OCI-M1 (cell line): ENCODE measurements at regions not wholly inside any gene's neighbourhood (a gene's known extent, or its start where the extent isn't known, plus 50 kb on each side); places are given as distances from the start of the nearest gene placed in this dataset.

Experiments
- DNase-seq: peaks from one replicate; lab custom pipeline; 2025; lab: John Stamatoyannopoulos, UW

DNA sequence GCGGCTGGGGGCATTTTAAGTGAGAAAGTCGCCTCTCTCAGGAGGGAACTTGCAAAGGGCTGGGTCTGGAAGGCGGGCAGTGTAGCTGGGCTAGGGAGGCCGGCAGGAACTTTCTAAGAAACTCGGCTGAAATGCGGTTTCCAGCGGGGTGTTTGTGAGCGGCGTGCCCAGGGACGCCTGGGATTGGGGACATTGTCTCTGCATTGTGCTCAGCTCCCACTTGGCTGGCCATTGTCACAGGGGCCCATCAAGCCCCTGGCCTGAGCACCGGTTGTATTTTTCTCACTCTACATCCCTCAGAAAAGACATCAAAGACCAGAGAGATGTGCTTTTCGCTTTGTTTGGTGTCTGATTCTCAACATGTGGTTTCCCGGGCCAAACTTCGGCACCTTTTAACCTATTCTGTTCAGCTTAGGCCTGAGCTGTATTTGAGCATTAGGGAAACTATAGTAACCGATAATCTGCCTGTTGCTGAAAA lies 291.1 kb upstream of the IRX3 start:
- no peak for DNase-seq

- no peak for DNase-seq
Measured at GRCh38 chr16:54576785-54577184, 290.2 kb upstream of the IRX3 start.

GRCh38 chr16:54568906-54569807 lies 282.6 kb upstream of the IRX3 start:
- DNase-seq: no peak

GRCh38 chr16:54564841-54565240 lies 278.3 kb upstream of the IRX3 start:
- no peak for DNase-seq

DNA sequence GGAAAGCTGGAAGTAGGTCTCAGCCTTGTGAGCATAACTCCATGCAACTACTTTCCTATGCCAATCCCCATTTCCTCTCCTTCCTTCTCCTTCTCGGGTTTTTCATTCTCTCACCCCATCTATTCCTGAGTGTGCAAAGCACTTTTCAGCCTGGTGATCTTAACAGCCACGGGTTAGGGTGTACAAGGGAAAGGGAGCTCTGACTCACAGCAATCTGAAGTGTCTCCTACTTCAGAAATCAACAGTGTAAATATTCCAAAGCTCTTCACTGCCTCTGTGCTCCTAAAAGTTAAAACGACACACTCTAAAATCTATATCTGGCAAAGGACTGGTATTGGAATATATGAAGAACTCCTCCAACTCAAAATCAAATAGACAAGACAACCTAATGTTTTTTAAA lies 268.0 kb upstream of the IRX3 start:
- DNase-seq: no peak

- DNase-seq: no peak
Measured at GRCh38 chr16:54548281-54548680, 261.7 kb upstream of the IRX3 start.

DNA sequence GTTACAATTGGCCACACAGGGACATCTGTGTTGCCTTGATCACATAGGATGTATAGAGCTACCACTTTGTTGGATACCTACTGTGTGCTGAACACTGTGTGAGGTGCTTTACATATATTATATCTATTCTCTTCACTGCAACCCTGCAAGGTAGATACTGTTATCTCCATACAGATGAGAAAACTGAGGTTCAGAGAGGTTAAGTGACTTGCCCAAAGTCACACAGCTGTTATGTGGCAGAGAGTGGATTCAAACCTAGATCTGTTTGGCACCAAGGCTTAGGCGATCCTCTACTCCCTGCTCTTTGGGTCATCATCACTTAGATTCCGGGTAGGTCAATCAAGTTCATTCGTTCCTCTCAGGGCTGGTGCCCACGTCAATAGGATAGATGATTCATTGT lies 260.5 kb upstream of the IRX3 start:
- DNase-seq: no peak

DNA sequence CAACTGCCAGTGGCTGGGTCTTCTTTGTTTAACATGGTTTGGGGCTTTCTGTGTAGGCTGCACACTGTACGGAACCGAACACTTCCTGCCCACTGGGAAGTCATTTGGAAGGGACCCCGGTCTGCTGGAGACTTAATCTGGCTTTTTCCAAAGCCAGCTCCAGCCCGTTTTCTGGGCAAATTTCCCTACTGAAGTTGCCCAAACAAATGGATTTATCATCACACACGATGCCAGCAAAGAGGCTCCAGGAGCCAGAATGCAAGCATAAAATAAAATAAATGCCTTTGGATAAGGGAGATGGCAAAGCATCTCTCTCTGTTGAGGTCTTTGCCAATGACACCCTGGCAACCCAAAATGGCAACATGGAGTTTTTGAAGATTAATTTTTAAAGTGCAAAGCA lies 259.9 kb upstream of the IRX3 start:
- DNase-seq: no peak

DNA sequence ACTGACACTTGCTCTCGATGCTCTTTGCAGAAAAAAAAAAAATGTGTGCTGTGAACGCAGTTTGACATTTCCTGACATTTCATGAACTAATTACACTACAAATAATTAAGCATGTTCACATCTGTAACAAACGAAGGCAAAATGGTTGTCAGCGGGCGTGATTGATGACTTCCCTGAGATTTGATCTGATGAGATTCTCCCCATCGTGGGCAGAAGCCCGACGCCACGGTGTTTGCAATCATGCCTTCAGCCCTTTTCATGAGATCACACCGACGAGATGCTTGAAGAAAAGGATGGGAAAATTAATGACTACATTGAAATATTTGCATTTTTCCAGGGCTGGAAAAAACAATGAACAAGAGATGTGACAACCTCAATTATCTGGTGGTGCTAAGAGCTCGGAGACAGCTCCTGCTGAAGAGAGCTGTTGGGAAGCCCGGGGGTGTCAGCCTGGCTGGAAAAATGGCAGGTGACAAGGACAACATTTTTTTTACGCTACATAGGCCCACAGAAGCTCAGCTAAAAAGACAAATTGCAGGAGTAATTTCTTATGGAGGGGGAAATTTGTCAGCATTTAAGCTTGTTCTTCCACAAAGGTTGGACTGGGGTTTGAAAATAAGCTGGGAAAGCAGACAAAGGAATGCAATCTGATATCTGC lies 259.4 kb upstream of the IRX3 start:
- DNase-seq: no peak

DNA sequence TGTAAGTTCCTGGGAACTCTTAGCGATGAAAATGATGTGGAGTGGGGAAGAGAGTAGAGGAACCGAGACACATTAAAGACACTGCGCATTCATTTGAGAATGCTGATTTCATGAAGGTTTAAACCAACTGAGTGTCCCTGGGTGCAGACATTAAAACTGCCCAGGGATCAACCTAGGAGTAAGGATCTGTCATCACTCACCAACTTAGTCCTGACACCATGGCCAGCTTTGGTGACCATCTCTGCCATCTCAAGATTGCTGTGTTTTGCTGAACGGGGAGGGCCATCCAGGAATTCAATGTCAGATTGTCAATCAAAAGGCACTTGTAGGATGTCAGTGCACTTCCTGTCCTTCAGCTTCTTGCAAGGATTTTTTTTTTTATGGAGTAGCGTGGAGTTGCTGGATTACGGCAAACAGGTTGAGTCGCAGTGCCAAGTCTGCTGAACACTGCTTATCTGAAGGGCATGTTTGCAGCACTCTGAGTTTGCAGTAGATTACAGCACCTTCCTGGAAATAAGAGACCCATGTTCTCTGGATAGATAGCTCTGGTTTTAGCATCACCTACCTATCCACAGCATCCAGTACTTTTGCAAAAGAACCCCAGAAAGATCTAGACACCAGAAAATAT lies 258.1 kb upstream of the IRX3 start:
- no peak for DNase-seq

DNA sequence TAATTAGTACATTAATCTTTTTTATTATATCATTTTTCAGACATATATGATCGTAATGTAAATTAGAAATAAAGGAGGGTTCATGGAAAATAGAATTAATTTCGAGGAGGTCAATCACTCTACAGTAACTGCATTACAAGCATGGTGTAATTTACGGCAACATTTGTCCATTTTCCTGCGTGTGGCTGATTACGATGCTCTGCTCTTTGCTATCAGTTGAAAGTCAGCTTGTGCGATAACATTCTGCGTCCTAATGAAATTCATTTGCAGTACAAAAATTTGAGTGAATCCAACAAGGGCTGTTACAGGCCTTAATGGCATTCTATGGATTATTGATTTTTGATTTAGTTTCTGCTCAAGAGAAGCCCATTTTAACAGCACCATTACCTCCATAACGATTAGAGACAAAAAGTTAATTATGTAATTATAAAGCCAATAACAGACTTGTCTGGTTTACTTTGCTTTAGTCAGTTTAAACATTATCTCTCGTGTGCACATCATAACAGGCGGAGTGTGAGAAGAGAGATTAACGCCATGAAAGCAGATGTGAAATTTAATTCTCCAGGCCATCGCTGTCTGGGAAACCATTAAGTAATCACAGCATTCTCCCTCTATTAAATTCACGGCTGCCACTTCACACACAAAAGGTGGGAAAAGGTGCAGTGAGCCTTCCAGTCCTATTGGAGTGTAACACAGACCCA lies 256.4 kb upstream of the IRX3 start:
- no peak for DNase-seq

DNA sequence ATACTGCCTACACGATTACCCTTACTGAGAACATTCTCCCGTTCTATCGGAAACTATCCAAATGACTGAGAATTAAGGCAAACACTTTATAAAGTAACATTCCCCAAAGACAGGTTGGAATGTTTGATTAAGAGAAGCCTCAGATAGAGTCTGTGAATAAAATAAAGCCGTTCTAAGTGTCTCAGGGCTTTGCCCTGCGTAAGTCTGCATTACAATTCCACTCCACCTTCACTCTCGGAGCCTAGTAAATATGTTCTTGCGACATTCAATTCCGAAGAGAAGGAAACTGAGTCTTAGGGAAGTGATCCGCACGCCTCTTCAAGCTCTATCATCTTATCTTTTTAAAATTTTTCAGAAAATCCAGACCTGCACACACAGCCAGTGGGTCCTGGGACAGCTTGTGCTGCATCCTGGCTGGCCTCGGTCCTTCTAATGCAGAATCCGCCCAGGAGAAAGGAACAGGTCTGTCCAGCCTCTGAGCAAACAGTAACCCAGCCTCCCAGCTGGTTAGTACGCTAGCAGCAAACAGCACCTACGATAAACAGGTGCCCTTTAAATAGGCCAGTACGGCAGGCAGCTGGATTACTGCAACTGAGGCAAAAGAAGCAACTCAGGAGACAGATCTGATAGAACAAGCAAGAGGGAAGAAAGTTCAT lies 254.1 kb upstream of the IRX3 start:
- DNase-seq: no peak

DNA sequence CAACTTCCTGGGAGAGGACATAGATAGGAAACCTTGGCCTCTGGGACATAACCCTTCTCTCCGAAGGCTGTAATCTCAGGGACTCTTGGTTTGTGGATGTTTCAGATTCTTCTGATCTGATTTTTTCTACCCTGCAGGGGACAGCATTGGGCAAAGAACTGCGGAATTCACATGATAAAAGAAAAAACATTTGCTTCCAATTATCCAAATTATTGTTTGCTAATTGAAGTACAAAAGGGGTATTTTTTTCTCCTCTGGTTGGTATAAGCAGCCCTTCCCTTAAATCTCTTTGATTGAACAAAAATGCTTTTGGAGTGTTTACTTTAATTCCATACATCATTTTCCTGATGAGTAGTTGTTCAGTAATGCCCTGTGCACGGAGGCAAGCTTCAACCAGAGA lies 251.7 kb upstream of the IRX3 start:
- DNase-seq: no peak

- DNase-seq: no peak
Measured at GRCh38 chr16:54533856-54534490, 247.4 kb upstream of the IRX3 start.

GRCh38 chr16:54526916-54527315 lies 240.3 kb upstream of the IRX3 start:
- DNase-seq: no peak

DNA sequence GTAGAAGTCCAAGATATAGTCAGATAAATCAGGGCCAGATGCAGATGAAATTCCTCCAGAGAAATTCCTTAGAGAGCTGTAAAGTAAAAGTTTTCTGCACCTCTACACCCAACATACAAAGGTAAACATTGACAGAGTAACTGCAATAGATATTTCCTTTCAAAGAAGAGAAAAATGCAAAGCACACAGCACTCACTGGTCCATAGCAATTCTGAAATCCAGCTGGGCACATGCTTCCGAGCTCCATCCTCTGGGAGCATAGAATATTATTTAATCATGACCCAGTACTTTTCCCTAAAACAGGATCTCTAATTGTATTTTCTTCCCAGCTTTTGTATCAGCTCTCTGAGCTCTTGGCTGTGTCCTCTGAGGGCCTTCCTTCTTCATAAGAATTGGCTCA lies 239.5 kb upstream of the IRX3 start:
- no peak for DNase-seq

DNA sequence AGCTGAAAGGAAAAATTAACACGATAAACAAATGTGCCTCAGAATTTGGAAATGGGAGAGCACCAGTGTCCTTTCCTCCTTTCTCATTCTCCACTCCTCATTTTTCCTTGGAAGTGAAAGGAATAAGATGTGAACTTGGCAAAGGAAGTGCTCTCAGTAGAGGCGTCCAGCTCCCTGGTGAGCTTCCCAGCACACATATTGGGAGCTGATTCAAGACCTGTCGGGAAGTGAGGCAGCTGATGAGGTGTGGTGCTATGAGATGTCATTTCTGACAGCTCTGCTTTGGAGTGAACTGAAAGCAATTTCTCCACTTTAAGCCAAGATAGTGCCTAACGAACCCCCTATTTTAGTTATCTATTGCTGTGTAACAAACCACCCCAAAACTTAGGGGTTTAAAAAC lies 238.5 kb upstream of the IRX3 start:
- DNase-seq: no peak

DNA sequence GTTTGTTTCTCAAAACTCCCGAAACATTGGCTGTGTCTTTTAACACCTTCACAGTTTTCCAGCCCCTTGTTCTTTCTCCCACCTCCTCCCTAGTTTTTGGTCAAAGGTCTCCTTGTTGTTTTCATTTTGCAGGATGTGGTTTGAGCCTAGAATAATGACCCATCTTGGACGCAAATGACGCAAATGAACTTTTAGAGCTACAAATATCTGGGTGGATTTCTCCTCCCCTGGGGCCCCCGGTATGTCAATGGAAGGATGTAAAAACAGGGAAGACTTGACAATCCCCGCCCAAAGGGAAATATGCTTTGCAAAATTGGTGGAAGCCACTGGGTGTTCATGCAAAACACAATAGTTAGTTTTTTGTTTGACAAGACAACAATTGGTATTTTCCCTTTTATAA lies 236.0 kb upstream of the IRX3 start:
- DNase-seq: no peak

DNA sequence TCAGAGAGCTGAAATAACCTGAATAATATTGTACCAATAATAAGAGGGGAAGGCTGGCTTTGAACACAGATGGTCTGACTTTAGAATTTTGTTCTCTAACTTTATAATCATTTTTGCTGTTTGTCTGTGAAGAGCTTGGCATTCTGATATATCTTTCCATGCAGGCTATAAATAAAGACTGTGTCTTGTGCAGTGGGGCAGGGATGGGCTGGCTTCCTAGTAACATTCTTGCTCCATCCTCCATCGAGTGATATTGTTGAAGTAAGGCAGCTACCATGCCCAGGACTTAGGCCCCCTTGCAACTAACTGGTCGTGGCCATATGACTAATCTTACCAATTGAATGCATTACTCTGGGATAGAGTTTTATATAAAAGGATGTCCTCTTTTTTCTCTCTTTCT lies 234.7 kb upstream of the IRX3 start:
- DNase-seq: no peak

DNA sequence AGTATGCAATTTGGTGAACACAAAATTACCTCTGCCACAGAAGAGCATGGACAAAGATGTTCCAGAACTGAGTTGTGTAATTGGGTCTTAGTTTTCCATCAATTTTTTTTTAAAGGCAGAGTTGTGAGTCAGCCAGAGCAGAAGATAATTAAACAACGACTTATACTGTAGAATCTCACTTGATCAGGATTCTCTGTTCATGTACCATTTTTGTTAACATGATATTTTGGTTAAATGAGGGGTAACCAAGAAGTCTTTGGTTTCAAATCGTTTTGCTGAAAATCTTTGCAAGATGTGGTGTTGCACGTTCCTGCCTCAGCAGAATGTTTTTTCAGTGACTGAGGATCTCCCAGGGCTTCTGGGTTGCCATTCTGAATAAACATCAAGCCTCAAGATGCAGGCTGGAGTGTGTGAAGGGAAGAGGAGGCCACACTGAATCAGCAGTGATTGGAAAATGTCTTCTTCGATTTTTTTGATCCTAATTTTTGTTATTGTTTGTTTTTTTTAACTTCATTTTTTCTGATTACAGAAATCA lies 232.6 kb upstream of the IRX3 start:
- no peak for DNase-seq

GRCh38 chr16:54517181-54517580 lies 230.6 kb upstream of the IRX3 start:
- DNase-seq: no peak
